Suprapubic skin (tissue), 4 donors: ENCODE measurements at regions not wholly inside any gene's neighbourhood (a gene's known extent, or its start where the extent isn't known, plus 50 kb on each side); places are given as distances from the start of the nearest gene placed in this dataset.

Experiments used
- CTCF ChIP-seq, 2 donors: fragments of 200-600 bp in 1 of 2; fragments of 450-650 bp in 1 of 2; sonication (generic) in 1 of 2; IDR thresholded peaks; one replicate each; pipeline ENCODE4 v1.5.1; 2016 to 2019; ENCODE audit warnings: antibody characterized with exemption in 2 of 2, mild to moderate bottlenecking in 1 of 2, moderate library complexity in 1 of 2
- EP300 ChIP-seq: sonication (generic); formaldehyde crosslinking; IDR thresholded peaks from one replicate; pipeline ENCODE4 v1.6.1; 2017; ENCODE audit warnings: antibody characterized with exemption
- POLR2A ChIP-seq, 2 donors: fragments of 450-650 bp; IDR thresholded peaks; one replicate each; pipeline ENCODE4 v1.6.1; 2017; ENCODE audit warnings: antibody characterized with exemption in 2 of 2, mild to moderate bottlenecking in 2 of 2, moderate library complexity in 2 of 2
- POLR2AphosphoS5 ChIP-seq, 3 donors: sonication (generic); formaldehyde crosslinking; IDR thresholded peaks; one replicate each; pipeline ENCODE4 v1.6.1; 2017; ENCODE audit warnings: antibody characterized with exemption in 3 of 3

DNA sequence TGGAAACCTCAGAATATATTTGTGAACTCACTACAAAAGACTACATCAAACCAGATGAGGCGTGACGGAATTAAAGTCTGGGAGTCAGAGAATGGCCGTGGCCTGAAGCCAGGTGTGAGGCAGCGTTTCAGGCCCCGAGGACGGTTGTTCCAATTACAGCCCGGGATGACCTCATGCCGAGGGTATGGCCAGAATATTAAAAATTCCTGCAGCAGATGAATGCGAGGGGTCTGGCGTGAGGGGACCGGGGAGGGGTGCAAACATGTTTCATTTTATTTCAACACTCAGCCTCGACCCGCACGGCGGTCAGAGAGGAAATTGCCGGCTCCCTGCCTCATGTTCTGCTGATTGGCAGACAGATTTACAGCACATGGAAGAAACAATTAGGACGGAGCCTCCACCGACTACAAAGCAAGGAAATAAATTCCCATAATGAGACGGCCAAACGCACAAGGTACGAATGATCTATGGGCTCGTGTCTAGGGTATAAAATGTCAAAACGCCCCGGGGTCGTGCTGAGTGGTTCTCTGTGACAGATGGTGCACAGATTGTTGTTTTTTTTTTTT lies 289.7 kb downstream of the SHOX start:
- no peak for TF ChIP-seq EP300
- no peak for TF ChIP-seq CTCF (IDR thresholded peaks at IDR 0.05)
- TF ChIP-seq POLR2A (IDR thresholded peaks at IDR 0.05): no peak
- no peak for TF ChIP-seq POLR2AphosphoS5 (IDR thresholded peaks at IDR 0.05)
